Duodenal mucosa (tissue), 2 donors: ENCODE measurements at regions not wholly inside any gene's neighbourhood (a gene's known extent, or its start where the extent isn't known, plus 50 kb on each side); places are given as distances from the start of the nearest gene placed in this dataset.

Source experiments
- H3K27ac ChIP-seq: one replicate; pipeline ENCODE4 v1.7.0; 2013; ENCODE audit warnings: low read depth, low read length
- H3K27me3 ChIP-seq, 2 donors: one replicate each; pipeline ENCODE4 v1.7.0; 2013; ENCODE audit warnings: low read length in 2 of 2, control low read depth in 1 of 2; ENCODE audit not compliant: insufficient read depth in 2 of 2, control insufficient read depth in 1 of 2
- H3K36me3 ChIP-seq, 2 donors: one replicate each; pipeline ENCODE4 v1.7.0; 2013; ENCODE audit warnings: low read length in 2 of 2, control low read depth in 1 of 2; ENCODE audit not compliant: insufficient read depth in 2 of 2, control insufficient read depth in 1 of 2
- H3K4me1 ChIP-seq, 2 donors: one replicate each; pipeline ENCODE4 v1.7.0; 2013; ENCODE audit warnings: low read length in 2 of 2, control low read depth in 1 of 2; ENCODE audit not compliant: insufficient read depth in 2 of 2, control insufficient read depth in 1 of 2
- H3K4me3 ChIP-seq, 2 donors: one replicate each; pipeline ENCODE4 v1.7.0; 2013; ENCODE audit warnings: low read length in 2 of 2, low read depth in 1 of 2
- H3K9ac ChIP-seq, 2 donors: one replicate each; pipeline ENCODE4 v1.7.0; 2013; ENCODE audit warnings: low read length in 2 of 2, low read depth in 1 of 2
- H3K9me3 ChIP-seq, 2 donors: one replicate each; pipeline ENCODE4 v1.7.0; 2013; ENCODE audit warnings: low read length in 2 of 2, control low read depth in 1 of 2; ENCODE audit not compliant: control insufficient read depth in 1 of 2

- Histone ChIP-seq H3K27me3 (no peaks in the 10 kb centered on the region), H3K4me3 (no peak overlapping the region), H3K4me1 (no peaks in the 10 kb centered on the region), H3K9ac (no peak overlapping the region), H3K27ac (no peak overlapping the region), H3K9me3 (no peaks in the 10 kb centered on the region), H3K36me3 (no peaks in the 10 kb centered on the region)
These were observed 708.3 kb downstream of the HDGFL1 start for GRCh38 chr6:23277521-23278179.

GRCh38 chr6:23278180-23278532 lies 708.8 kb downstream of the HDGFL1 start:
- Histone ChIP-seq H3K9me3 (no peaks in the 10 kb centered on the region), H3K36me3 (no peaks in the 10 kb centered on the region), H3K27ac (no peak overlapping the region), H3K9ac (no peak overlapping the region), H3K4me3 (no peak overlapping the region), H3K4me1 (no peaks in the 10 kb centered on the region), H3K27me3 (no peaks in the 10 kb centered on the region)

GRCh38 chr6:23280437-23280836 lies 711.1 kb downstream of the HDGFL1 start:
- no peak overlapping the region for H3K9ac ChIP-seq
- H3K4me3 ChIP-seq = no peak overlapping the region
- H3K4me1 ChIP-seq = no peaks in the 10 kb centered on the region
- no peak overlapping the region for H3K27ac ChIP-seq
- H3K9me3 ChIP-seq = no peaks in the 10 kb centered on the region
- no peaks in the 10 kb centered on the region for H3K27me3 ChIP-seq
- H3K36me3 ChIP-seq = no peaks in the 10 kb centered on the region

GRCh38 chr6:23282252-23283021 lies 713.1 kb downstream of the HDGFL1 start:
- H3K27me3 ChIP-seq = no peaks in the 10 kb centered on the region
- no peaks in the 10 kb centered on the region for H3K4me1 ChIP-seq
- H3K9me3 ChIP-seq = peaks cover 0 to 3% of the 10 kb centered on the region in 2 donors
- H3K4me3 ChIP-seq = no peak overlapping the region
- no peak overlapping the region for H3K27ac ChIP-seq
- H3K9ac ChIP-seq = no peak overlapping the region
- no peaks in the 10 kb centered on the region for H3K36me3 ChIP-seq

- Histone ChIP-seq H3K9me3 (no peaks in the 10 kb centered on the region), H3K4me3 (no peak overlapping the region), H3K27me3 (no peaks in the 10 kb centered on the region), H3K36me3 (no peaks in the 10 kb centered on the region), H3K9ac (no peak overlapping the region), H3K4me1 (no peaks in the 10 kb centered on the region), H3K27ac (no peak overlapping the region)
These were observed 724.3 kb downstream of the HDGFL1 start for GRCh38 chr6:23293653-23294052.

- H3K27me3 ChIP-seq = no peaks in the 10 kb centered on the region
- H3K9ac ChIP-seq = no peak overlapping the region
- H3K9me3 ChIP-seq = no peaks in the 10 kb centered on the region
- H3K4me3 ChIP-seq = no peak overlapping the region
- no peak overlapping the region for H3K27ac ChIP-seq
- H3K4me1 ChIP-seq = no peaks in the 10 kb centered on the region
- H3K36me3 ChIP-seq = no peaks in the 10 kb centered on the region
These were observed 732.2 kb downstream of the HDGFL1 start for GRCh38 chr6:23301556-23301955.

GRCh38 chr6:23302514-23302913 lies 733.1 kb downstream of the HDGFL1 start:
- Histone ChIP-seq H3K27me3 (no peaks in the 10 kb centered on the region), H3K4me3 (no peak overlapping the region)

GRCh38 chr6:23305325-23305943 lies 736.1 kb downstream of the HDGFL1 start:
- Histone ChIP-seq H3K9ac (no peak overlapping the region), H3K36me3 (no peaks in the 10 kb centered on the region), H3K4me3 (no peak overlapping the region), H3K4me1 (no peaks in the 10 kb centered on the region), H3K9me3 (no peaks in the 10 kb centered on the region), H3K27ac (no peak overlapping the region), H3K27me3 (no peaks in the 10 kb centered on the region)

More at GRCh38 chr6:23302514-23302913, 733.1 kb downstream of the HDGFL1 start:
- no peaks in the 10 kb centered on the region for H3K36me3 ChIP-seq
- no peaks in the 10 kb centered on the region for H3K9me3 ChIP-seq
- no peak overlapping the region for H3K9ac ChIP-seq
- H3K27ac ChIP-seq = no peak overlapping the region
- H3K4me1 ChIP-seq = no peaks in the 10 kb centered on the region

- Histone ChIP-seq H3K27ac (no peak overlapping the region), H3K27me3 (no peaks in the 10 kb centered on the region), H3K4me1 (no peaks in the 10 kb centered on the region), H3K36me3 (no peaks in the 10 kb centered on the region), H3K4me3 (no peak overlapping the region), H3K9ac (no peak overlapping the region), H3K9me3 (no peaks in the 10 kb centered on the region)
These were observed 737.0 kb downstream of the HDGFL1 start for GRCh38 chr6:23306251-23306950.

- Histone ChIP-seq H3K36me3 (no peaks in the 10 kb centered on the region), H3K4me3 (no peak overlapping the region), H3K27me3 (no peaks in the 10 kb centered on the region), H3K9me3 (no peaks in the 10 kb centered on the region), H3K27ac (no peak overlapping the region), H3K9ac (no peak overlapping the region), H3K4me1 (no peaks in the 10 kb centered on the region)
These were observed 738.1 kb downstream of the HDGFL1 start for GRCh38 chr6:23307516-23307915.
